SU-DHL-6 (cell line): ENCODE measurements at regions not wholly inside any gene's neighbourhood (a gene's known extent, or its start where the extent isn't known, plus 50 kb on each side); places are given as distances from the start of the nearest gene placed in this dataset.

ENCODE experiments used
- CTCF ChIP-seq: fragments of 200-600 bp; sonication (generic); IDR thresholded peaks from one replicate; pipeline ENCODE4 v1.5.1; 2017; ENCODE audit warnings: antibody characterized with exemption, mild to moderate bottlenecking, low read length, moderate library complexity; ENCODE audit not compliant: insufficient read depth, poor library complexity, severe bottlenecking
- EZH2phosphoT487 ChIP-seq: fragments of 200-600 bp; sonication (generic), shearing (Covaris generic); conservative IDR thresholded peaks from 2 replicates; pipeline ENCODE4 v1.6.1; 2018; ENCODE audit warnings: mild to moderate bottlenecking, antibody characterized with exemption, low read length, moderate library complexity, mixed read lengths

- TF ChIP-seq EZH2phosphoT487 (no peak), CTCF (no peak)
Observed at GRCh38 chr5:45094876-45095440, 286.2 kb downstream of the MRPS30 start.
